Adrenal gland (tissue), 9 donors: ENCODE measurements at regions not wholly inside any gene's neighbourhood (a gene's known extent, or its start where the extent isn't known, plus 50 kb on each side); places are given as distances from the start of the nearest gene placed in this dataset.

Source experiments
- DNase-seq, 7 donors: peaks; one replicate each; pipeline ENCODE4 v3.0.0-alpha.2; 2019 to 2020
- H3K27ac ChIP-seq, 5 donors: fragments of 200-600 bp; sonication (generic) in 4 of 5; 1 replicate in 3 of 5; 2 replicates in 2 of 5; pipeline versions ENCODE4 v1.5.1 to v1.8.0; 2016 to 2020; ENCODE audit warnings: mild to moderate bottlenecking in 1 of 5
- H3K27me3 ChIP-seq: fragments of 200-600 bp; 2 replicates; pipeline ENCODE4 v1.8.0; 2021
- H3K36me3 ChIP-seq, 2 donors: fragments of 200-600 bp; replicated peaks in 1 of 2; 1 replicate in 1 of 2; 2 replicates in 1 of 2; pipeline versions ENCODE4 v1.5.1 to v1.8.0; 2018 to 2022
- H3K4me1 ChIP-seq, 2 donors: fragments of 200-600 bp; replicated peaks in 1 of 2; 1 replicate in 1 of 2; 2 replicates in 1 of 2; pipeline versions ENCODE4 v1.5.1 to v1.8.0; 2018 to 2021
- H3K4me3 ChIP-seq, 4 donors: fragments of 200-600 bp; sonication (generic) in 3 of 4; one replicate each; pipeline ENCODE4 v1.5.1; 2016 to 2018
- H3K9me3 ChIP-seq, 3 donors: fragments of 200-600 bp; sonication (generic) in 1 of 3; replicated peaks in 1 of 3; 1 replicate in 2 of 3; 2 replicates in 1 of 3; pipeline versions ENCODE4 v1.5.1 to v1.8.0; 2016 to 2021
- POLR2A ChIP-seq, 2 donors: fragments of 450-650 bp; IDR thresholded peaks; one replicate each; pipeline ENCODE4 v1.6.1; 2017; ENCODE audit warnings: antibody characterized with exemption in 2 of 2, mild to moderate bottlenecking in 2 of 2, moderate library complexity in 1 of 2
- WGBS, 4 donors: extraction: QIAGEN DNeasy Blood & Tissue Kit in 2 of 4; methylation state at CpG; one replicate each; pipeline versions ENCODE4 v1.1.5 to v1.1.7; 2013 to 2017; 5-methylcytosine and 5-hydroxymethylcytosine counted together
- intact Hi-C, 2 donors: fragments of 100-400 bp; cut with DNase I; formaldehyde crosslinking; loops; one replicate each; pipeline versions ENCODE4 v1.14.1 to v1.15.0; 2022 to 2023
- TF ChIP-seq, protein P1 (sequence below), 6 experiments: fragments of 450-650 bp in 4 of 6; fragments of 200-600 bp in 2 of 6; sonication (generic) in 1 of 6; IDR thresholded peaks; 1 replicate in 5 of 6; 2 replicates in 1 of 6; pipeline versions ENCODE4 v1.5.1 to v1.8.0; 2016 to 2021; ENCODE audit warnings: antibody characterized with exemption in 6 of 6, mild to moderate bottlenecking in 2 of 6, moderate library complexity in 1 of 6
- donor health status: healthy with polysubstance abuse.
- donor health status: Bipolar disorder and iron deficiency.
- donor health status: DM: yes; HTN: yes; CAD: no.
- donor health status: DM: no; HTN: no; CAD: no.
- donor health status: DM: no; HTN: no; CAD: no.

DNA sequence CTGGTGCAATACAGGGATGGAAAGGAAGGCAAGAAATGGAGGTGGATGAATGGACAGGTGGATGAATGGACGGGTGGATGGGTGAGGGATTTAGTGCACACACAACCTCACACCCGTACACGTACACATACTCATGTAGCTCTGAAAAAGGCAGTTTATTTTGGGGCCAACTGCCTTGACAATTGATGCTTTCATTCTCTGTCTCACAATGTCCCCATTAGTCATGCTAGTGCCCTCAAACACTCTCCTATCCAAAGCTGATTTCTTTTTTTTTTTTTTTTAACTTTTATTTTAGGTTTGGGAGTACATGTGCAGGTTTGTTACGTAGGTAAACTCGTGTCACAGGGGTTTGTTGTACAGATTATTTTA is 495.0 kb downstream of the DMAC1 start:
- Histone ChIP-seq H3K4me3 (no peak overlapping the region), H3K36me3 (no peaks in the 10 kb centered on the region), H3K4me1 (no peaks in the 10 kb centered on the region), H3K27me3 (no peaks in the 10 kb centered on the region), H3K27ac (no peak overlapping the region), H3K9me3 (peaks cover 0 to 2% (median 0%) of the 10 kb centered on the region in 3 donors)
- DNase-seq: no peak
- TF ChIP-seq POLR2A (IDR thresholded peaks at IDR 0.05): no peak
- TF ChIP-seq, protein P1, sequence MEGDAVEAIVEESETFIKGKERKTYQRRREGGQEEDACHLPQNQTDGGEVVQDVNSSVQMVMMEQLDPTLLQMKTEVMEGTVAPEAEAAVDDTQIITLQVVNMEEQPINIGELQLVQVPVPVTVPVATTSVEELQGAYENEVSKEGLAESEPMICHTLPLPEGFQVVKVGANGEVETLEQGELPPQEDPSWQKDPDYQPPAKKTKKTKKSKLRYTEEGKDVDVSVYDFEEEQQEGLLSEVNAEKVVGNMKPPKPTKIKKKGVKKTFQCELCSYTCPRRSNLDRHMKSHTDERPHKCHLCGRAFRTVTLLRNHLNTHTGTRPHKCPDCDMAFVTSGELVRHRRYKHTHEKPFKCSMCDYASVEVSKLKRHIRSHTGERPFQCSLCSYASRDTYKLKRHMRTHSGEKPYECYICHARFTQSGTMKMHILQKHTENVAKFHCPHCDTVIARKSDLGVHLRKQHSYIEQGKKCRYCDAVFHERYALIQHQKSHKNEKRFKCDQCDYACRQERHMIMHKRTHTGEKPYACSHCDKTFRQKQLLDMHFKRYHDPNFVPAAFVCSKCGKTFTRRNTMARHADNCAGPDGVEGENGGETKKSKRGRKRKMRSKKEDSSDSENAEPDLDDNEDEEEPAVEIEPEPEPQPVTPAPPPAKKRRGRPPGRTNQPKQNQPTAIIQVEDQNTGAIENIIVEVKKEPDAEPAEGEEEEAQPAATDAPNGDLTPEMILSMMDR (IDR thresholded peaks at IDR 0.05): no peak
- intact Hi-C loops: no loop called here
- 43 to 66% (median 57%) methylated on average over 5 of the region's 5 CpGs for WGBS, 4 donors

DNA sequence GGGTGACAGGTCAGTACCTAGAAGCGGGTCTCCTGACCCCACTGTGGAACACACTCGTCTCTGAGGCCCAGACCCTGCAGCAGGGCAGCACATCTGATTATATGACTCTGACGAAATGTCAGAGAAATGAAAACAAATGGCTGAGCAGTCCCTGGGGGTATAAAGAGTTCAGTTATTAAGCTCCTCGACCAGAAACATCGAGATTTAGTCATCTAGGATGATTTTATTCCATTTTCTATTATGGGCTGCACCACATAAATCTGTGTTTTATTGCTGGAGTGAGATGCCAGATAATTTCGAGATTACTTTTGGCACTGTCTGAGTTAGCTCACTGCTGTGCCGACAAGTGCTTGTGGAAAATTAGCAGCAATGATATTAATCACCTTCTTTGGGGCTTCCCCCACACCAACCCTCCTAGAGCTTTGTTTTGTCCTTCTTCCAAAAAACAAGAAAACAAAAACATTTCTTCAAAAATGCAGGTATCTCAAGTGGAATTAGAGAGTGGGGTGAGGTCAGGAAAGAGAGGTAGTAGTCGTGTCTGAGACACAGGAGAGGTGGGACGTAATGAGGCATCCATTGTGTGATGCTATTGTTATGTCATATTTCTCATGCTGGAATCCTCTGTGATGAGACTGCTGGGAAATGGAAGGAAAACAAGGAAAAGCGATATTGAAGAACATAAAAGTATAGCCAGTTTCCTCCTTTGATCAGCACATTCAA is 495.5 kb downstream of the DMAC1 start:
- Histone ChIP-seq H3K9me3 (no peaks in the 10 kb centered on the region), H3K36me3 (no peaks in the 10 kb centered on the region), H3K27ac (no peak overlapping the region), H3K4me3 (no peak overlapping the region), H3K4me1 (no peaks in the 10 kb centered on the region), H3K27me3 (no peaks in the 10 kb centered on the region)
- no peak for DNase-seq
- intact Hi-C loops: no loop called here
- 46 to 47% (median 47%) methylated on average over 10 of the region's 10 CpGs for WGBS, 4 donors
- TF ChIP-seq, protein P1 (IDR thresholded peaks at IDR 0.05): no peak
- no peak for TF ChIP-seq POLR2A (IDR thresholded peaks at IDR 0.05)

DNA sequence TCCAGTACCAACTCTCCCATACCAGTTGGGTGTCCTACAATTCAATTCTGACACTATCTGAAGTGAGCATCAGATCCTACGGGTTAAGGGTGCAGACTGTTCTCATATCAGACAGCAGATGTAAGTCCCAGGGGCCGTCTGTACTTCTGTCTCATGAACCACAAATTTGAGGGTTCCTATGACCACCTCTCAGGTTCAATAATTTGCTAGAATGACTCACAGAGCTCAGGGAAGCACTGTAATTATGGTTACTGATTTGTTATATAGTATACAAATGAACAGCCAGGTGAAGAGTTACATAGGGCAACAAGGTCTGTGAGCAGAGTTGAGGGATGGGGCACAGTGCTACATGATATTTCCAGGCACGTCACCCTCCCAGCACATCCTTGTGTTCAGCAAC is 499.1 kb downstream of the DMAC1 start:
- WGBS, 4 donors: 71 to 85% (median 73%) methylated on average over 3 of the region's 3 CpGs
- Histone ChIP-seq H3K4me3 (no peak overlapping the region), H3K27ac (no peak overlapping the region), H3K9me3 (no peaks in the 10 kb centered on the region), H3K36me3 (no peaks in the 10 kb centered on the region), H3K27me3 (no peaks in the 10 kb centered on the region), H3K4me1 (no peaks in the 10 kb centered on the region)
- TF ChIP-seq, protein P1 (IDR thresholded peaks at IDR 0.05): no peak
- no peak for TF ChIP-seq POLR2A (IDR thresholded peaks at IDR 0.05)
- no peak for DNase-seq
- intact Hi-C loops: no loop called here

GRCh38 chr9:7298123-7298522 is 501.5 kb downstream of the DMAC1 start:
- 53 to 64% (median 61%) methylated on average over 3 of the region's 3 CpGs for WGBS, 4 donors
- no peak overlapping the region for H3K4me3 ChIP-seq
- no peak for DNase-seq
- no peak overlapping the region for H3K27ac ChIP-seq
- no peaks in the 10 kb centered on the region for H3K9me3 ChIP-seq
- TF ChIP-seq, protein P1 (IDR thresholded peaks at IDR 0.05): no peak
- TF ChIP-seq POLR2A (IDR thresholded peaks at IDR 0.05): no peak
- intact Hi-C loops: no loop called here
- no peaks in the 10 kb centered on the region for H3K4me1 ChIP-seq
- no peaks in the 10 kb centered on the region for H3K36me3 ChIP-seq
- no peaks in the 10 kb centered on the region for H3K27me3 ChIP-seq
